Smooth muscle cell of the brain vasculature (primary cell): ENCODE measurements at regions not wholly inside any gene's neighbourhood (a gene's known extent, or its start where the extent isn't known, plus 50 kb on each side); places are given as distances from the start of the nearest gene placed in this dataset.
"Not testable (repeated sequence)": the region's sequence is repeated elsewhere in the genome, so short reads cannot be mapped to it uniquely, and the experiment has no call there.

Experiments used
- DNase-seq: peaks from one replicate; pipeline ENCODE4 v3.0.0-alpha.2; 2012; ENCODE audit warnings: low read depth, low spot score

DNA sequence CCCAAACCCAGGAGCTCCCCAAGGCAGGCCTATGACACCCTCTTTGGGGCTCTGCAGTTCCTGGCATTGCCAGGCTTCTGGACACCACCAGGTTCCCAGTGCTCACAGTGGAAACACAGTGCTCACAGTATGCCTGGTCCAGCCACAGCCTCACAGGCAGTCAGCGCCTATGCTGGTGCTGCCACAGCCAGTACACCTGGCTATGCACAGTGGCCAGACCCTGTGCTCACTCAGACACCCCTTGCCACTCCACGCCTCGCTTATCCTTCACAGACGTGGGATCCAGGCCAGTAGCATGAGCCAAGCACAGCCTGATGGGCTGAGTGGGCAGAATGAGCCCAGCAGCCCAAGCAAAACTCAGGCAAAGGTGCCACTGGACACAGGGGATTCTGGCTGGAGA lies 579.2 kb upstream of the ADGRL2 start:
- no peak for DNase-seq

DNA sequence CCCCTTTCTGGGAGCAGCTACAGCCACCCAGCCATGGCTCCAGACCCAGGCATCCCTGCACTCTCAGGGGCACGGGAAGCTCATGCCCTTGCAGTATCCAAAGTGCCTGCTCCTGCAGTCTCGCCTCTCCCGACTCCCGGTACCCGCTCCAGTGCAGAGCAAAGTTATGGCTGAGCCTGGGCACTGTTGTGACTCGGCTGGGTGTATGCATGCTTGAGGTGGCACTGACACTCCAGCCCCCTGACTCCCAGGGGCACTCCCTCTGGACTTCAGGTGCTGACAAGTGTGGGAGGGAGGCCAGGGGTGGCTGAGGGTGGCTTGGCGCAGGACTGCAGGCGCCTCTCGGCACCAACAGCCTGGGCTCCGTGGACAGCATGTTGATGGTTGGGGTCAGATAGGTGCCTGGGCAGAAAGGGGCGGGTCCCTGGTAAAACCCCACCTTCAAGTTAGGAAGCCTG lies 580.1 kb upstream of the ADGRL2 start:
- no peak for DNase-seq

DNA sequence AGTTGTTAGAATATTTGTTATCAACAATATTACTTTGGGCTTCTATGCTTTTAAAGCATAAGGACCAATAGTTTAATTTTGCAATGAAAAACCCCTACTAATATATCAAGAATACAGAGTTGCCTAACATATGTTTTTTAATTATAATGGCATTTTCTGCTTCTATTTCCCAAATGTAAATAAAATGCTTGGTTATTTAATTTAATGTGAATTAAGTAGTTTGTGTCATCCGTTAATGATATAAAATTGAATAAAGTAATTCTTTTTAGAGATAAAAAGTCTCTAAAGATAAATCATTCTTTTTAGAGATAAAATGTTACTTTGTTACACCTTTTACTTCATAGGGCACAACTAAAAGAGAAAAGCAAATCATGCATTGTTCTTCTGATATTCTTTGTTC lies 583.7 kb upstream of the ADGRL2 start:
- no peak for DNase-seq

DNA sequence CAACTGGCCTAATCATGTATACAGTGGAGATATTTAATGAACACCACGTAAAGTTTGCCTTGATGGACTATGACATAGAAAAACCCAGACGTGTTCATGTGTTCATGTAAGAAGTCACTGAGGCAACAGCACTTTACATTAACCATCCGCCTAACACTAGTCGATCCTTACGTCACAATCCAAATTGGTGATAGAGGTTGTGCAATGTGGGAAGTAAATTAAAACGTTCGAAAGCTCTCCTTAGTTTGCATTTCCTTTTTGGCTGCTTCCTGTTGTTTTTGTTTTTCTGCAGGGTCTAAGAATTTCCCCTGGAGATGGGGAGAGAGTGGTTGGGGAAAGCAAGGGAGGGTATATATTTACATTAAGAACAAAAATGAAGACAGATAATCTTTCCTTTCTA lies 587.5 kb upstream of the ADGRL2 start:
- no peak for DNase-seq

DNA sequence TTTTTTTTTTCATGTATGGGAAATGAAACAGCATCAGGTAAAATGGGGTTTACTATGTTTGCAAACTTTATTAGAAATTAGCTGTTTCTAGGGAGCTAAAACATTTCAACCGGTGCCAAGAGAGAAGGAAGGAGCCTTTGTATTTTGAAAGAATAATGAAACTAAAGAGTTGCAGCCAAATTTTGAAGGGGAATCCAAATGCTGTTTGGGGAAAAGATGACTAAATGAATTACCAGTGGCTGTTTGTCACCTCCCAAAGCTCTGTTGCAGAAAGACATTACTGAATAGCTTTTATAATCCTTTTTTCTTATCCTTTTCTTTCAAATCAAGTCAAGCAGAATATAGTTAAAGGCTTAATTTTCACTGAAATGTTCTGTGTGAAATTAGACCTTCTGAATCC lies 591.3 kb upstream of the ADGRL2 start:
- DNase-seq, result no peak

DNA sequence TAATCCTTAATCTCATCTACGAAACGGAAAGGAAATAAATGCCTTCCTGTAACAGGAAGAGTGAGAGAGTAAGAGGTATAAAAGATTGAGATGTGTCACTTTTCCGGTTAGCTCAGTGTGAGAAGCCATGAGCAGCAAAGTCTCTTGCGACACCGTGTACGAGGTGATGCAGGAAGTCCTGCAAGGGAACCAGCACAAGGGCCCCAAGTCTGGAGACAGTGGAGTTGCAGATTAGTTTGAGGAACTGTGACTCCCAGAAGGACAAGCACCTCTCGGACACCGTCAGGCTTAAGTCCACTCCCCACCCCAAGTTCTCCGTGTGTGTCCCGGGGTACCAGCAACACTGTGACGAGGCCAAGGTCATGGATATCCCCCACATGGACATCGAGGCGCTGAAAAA lies 592.3 kb upstream of the ADGRL2 start:
- DNase-seq, result no peak

DNA sequence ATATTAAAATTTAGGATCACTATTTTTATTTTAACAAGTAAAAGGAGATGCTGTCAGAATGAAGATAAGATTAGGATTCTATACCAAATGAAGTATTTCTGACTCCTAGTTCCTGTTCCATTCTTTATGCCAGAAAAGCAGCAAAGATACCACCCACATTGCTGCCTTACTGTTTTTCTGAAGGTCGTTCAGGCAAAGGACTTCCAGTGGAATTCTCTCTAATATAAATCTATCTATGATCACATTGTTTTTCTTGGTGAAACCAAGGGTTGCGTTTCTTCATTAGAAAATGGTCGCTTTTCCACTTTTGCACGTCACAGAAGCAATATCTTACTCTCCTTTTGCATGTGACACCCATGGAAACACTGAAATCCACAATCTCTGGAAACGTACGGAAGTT lies 594.8 kb upstream of the ADGRL2 start:
- DNase-seq, result no peak

DNA sequence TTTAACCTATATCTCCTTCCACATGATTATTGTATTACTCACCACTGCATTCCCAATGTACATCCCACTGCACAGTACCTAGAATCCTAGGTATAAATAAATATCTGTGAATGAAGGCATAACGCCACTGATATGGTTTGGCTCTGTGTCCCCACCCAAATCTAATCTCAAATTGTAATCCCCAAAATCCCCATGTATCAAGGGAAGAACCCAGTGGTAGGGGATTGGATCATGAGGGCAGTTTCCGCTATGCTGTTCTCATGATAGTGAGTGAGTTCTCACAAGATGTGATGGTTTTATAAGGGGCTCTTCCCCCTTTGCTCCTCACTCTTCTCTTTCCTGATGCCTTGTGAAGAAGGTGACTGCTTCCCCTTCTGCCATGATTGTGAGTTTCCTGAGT lies 599.0 kb upstream of the ADGRL2 start:
- DNase-seq, result no peak

DNA sequence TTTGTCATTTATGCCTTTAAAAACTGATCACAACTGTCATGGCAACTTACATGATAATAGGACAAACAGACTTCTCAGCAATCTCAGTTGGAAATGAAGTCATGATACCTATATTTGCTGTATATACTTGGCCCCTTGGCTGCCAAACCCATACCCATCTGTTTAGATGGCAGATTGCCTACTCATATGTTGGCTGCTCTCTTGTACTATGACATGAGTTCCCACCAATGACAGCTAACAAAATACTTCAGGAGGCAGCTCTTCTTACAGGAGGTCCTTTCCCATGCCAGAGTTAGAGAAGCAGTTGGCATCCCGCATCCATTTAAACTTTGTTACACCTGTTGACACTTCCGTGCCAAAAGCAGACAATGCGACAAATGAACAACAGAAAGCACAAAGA lies 603.1 kb upstream of the ADGRL2 start:
- no peak for DNase-seq

DNA sequence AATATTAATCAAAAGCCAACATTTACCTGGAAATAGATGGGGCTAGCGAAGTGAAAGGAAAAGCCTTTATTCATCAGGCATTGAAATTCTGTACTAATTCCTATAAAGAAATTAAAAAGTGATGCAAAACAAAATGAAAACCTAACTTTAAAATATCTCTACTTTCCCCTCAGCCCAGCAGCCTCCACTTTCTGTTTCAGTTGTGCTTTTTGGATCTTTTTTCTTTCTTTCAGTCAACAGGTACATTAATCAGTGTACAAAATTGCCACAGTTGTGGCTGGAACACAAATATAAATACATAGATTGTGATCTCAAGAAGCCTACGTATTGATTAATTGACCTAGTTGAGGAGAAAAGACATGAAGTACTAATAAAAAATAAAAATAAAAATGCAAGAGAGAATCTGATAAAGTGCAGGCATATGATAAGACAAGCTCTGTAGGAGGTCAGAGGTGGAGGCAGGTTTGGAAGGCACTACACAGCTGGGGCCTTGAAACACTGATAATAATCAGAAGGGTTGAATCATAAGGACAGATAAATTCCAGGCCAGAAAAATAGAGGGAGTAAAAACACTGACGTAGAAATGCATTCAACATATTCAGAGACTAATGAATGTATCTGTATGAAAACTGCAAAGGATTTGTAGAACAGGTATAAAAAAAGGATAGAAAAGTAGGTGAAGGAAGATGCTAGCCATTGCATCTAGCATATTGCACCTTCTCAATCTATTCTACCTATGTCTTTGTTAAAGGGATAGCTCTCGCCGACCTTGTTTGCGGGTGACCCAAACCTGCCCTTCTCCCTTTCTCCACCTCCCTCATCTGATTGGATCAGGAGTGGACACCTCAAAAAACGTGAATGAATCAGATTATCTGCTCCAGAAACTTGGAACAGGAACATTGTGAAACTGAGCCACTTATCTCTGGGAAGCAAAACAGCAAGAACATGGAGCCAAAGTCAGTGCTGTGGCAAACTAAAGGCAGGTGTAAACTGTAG lies 607.8 kb upstream of the ADGRL2 start:
- DNase-seq, result no peak

DNA sequence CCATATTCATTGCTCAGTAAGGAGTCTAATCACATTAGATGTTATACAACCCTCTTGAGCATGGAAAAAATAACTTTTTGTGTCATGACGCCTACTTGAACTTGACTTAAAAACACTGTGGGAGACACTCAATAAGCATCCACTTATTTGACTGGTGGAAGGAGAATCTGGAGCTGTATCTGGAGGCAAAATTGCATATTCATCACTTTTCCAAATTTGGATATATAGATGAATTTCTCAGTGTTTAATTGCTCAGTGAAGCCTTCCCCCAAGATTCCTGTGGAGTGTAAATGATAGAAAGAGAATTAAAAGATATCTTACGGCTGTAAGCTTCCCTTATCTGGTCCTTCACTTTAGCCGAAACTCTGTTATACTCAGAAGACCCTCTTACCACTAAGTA lies 610.7 kb upstream of the ADGRL2 start:
- no peak for DNase-seq

DNA sequence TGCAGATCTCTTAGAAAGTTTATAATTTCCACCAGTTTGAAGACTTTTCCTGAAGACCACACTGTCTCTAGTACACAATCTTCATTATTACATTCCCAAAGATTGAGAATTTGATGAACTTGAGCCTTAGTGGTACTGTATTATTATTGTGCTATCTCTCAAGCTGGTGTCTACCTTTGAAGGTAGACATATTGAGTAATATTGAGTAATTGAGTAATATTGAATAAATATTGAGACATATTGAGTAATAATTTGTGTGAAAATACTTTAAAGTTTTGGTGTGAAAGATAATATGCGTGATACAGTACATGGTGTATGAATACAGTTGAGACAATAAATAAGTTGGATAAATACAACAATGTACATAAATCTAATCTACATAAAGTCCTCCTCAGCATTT lies 613.1 kb upstream of the ADGRL2 start:
- DNase-seq, result no peak

DNA sequence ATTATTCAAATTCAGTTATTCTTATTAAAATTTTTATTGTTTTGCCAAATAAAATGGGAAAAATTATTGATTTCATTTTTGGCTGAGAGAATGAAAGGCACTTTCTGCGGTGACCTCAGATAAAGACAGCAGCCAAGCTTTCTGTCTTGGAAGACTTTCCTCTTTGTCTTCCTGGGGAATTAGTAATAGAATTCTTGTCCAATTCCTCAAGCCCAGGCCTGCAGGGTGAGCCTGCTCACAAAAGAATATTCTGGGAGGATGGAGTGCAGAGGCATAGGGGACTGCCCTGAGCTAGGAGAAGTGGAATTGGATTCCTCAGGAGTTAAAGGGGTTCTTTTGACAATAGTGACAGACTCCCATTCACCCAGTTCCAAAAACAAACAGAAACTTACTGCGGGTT lies 614.5 kb upstream of the ADGRL2 start:
- no peak for DNase-seq

DNA sequence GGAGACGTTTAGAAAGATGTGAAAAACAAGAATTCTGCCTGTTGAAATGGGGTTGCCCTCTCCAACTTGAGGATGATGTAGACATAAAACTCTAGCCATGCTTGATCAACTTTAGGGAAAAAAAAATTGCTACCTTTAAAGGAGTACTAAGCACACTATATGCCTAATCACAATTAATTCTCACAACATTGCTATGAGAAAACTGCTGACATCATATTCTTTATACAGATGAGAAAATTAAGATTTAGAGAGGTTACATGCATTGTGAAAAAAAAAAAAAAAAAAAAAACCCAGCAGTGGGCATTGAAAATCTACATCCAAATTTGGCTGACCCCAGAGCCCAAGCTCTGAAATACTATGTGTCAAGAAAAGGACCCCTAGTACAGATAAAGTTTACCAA lies 617.2 kb upstream of the ADGRL2 start:
- no peak for DNase-seq

DNA sequence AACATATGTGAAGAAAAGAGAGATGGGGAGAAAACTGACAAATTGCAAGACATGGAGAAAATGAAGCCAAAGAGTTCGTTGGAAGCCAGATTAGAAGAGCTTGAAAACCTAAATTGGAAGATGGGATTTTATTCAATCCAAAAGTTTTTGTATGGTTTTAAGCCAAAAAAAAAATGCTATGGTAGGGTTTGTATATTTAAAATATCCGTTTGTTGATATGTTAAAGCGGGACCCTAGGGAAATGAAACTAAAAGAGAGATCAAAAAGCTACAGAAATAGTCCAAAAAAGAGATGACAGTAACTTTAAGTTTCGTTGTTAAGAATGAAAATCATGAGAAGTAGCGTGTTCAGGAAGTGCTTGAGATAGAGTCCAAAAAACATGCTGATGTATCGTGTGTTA lies 617.7 kb upstream of the ADGRL2 start:
- no peak for DNase-seq

DNA sequence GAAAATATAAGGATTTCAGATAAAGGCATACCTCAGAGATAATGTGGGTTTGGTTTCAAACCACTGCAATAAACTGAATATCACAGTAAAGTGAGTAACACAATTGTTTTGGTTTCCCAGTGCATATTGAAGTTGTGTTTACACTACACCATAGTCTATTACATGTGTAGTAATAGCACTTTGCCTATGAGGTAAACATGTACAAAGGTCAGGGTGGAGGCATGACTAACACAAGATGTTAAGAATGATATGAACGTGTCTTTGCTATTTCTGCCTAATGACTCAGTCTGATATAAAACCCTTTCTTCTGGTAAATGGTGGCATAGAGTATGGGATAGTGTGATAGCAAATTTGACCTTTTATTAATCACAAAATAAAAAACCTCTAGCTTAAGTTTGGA lies 621.5 kb upstream of the ADGRL2 start:
- no peak for DNase-seq

DNA sequence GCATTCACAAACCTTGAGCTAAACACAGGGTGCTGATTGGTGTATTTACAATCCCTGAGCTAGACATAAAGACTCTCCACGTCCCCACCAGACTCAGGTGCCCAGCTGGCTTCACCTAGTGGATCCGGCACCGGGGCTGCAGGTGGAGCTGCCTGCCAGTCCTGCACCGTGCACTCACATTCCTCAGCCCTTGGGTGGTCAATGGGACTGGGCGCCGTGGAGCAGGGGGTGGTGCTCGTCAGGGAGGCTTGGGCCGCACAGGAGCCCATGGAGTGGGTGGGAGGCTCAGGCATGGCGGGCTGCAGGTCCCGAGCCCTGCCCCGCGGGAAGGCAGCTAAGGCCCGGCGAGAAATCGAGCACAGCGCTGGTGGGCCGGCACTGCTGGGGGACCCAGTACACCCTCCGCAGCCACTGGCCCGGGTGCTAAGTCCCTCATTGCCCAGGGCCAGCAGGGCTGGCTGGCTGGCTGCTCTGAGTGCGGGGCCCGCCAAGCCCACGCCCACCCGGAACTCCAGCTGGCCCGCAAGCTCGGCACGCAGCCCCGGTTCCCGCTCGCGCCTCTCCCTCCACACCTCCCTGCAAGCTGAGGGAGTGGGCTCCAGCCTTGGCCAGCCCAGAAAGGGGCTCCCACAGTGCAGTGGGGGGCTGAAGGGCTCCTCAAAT lies 622.2 kb upstream of the ADGRL2 start:
- DNase-seq, result not testable (repeated sequence)

DNA sequence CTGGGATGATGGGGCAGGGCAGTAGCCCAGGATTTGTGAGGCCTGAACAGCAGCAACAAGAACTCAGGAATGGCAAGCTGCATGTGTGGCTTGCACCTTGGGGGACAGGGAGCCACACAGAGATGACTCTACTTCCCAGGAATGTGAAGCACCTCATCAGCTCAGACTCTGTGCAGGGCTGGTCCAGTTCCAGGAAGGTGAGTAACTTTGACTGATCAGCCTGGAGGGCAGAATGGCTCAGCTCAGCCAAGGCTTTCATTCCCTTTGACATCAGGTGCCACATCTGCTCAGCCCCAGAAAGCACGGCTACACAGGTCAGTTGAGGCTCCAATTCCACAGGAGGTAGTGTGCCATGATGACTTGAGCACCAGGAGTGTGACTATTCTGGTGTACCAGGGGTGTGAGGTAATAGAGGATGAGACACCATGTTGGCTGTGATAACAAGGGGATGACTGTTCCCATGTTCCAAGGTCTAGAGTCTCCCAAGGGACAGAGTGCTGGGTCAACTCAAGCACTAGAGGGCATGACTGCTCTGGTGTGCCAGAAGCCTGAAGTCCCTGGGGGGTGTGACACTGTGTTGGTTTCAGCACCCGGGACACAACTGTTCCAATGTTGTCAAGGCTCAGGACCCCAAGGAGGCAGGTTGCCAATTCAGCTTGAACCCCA lies 625.8 kb upstream of the ADGRL2 start:
- no peak for DNase-seq

DNA sequence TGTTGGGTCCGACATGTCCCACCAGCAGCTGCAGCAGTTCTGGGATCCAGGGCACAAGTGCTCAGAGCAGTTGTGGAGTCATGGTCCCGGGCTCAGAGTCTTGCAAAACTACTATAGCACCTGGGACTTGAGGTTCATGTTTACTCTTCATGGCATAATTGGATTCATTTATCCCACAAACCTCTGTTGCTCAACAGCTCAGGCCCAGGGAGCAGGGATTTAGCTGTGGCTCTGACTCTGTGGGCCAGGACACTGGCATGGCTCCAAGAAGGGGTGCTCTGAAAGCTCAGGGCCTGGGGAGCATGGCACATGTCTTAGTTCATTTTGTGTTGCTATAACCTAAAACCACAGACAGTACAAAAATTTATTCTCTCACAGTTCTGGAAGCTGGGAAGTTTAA lies 626.7 kb upstream of the ADGRL2 start:
- DNase-seq, result no peak

DNA sequence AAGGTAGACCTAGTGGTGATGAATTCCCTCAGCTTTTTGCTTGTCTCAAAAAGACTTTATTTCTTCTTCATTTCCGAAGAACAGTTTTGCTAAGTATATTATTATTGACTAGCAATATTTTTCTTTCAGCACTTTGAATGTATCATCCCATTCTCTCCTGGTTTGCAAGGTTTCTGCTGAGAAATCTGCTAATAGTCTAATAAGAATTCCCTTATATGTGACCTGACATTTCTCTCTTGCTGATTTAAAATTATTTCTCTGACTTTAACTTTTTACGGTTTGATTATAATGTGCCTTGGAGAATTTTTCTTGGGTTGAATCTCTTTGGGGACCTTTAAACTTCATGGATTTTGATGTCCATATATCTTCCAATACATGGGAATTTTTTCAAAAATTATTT lies 628.3 kb upstream of the ADGRL2 start:
- no peak for DNase-seq

DNA sequence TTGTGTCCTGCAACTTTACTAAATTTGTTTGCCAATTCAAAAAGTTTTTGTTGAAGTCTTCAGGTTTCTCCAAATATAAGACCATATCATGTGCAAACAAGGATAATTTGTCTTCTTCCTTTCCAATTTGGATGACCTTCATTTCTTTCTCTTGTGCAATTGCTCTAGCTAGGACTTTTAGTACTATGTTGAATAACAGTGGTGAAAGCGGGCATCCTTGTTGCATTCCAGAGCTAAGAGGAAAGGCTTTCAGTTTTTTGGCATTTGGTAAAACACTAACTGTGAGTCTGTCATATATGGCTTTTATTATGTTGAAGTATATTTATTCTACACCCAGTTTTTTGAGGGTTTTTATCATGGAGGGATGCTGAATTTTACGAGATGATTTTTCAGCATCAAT lies 630.0 kb upstream of the ADGRL2 start:
- DNase-seq, result no peak

DNA sequence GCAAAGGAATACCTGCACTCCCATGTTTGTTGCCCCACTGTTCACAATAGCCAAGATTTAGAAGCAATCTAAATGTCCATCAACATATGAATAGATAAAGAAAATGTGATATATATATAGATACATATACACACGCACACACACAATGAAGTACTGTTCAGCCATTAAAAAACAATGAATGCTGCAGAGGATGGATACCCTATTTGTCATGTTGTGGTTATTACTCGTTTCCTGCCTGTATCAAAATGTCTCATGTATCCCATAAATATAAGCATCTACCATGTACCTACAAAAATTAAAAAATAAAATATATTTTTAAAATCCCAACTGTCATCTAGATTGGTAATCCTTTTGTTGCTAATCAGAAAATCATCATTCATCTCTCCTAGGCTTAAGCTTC lies 634.8 kb upstream of the ADGRL2 start:
- no peak for DNase-seq

DNA sequence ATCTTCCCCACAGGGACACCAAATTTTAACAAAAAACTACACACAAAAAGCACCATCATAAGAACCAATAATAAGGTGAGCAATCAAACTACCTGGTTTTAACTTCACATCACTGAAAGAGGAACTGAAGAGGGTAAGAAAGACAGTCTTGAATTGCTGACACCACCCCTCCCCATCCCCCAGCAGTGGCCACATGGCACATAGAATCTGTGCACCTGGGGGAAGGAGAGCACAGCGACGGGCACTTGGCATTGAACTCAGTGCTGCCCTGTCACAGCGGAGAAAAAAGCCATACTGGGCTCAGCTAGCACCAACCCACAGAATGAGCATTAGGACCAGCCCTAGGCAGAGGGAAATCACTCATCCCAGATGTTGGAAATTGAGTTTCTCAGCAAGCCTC lies 640.0 kb upstream of the ADGRL2 start:
- DNase-seq, result no peak
